ENCODE measurements at regions not wholly inside any gene's neighbourhood (a gene's known extent, or its start where the extent isn't known, plus 50 kb on each side); places are given as distances from the start of the nearest gene placed in this dataset.

- no peak overlapping the region for H3K4me3 ChIP-seq (replicated peaks in 1 of 3; ENCODE audit: insufficient read depth in 1 of 3, low read depth in 1 of 3, low read length in 3 of 3)
- no peaks in the 10 kb centered on the region for H3K9me3 ChIP-seq (replicated peaks; ENCODE audit: control insufficient read depth, insufficient read depth, low read length)
- POLR2A ChIA-PET = no interaction called here
- H3K27me3 ChIP-seq (ENCODE audit: control insufficient read depth in 2 of 2, insufficient read depth in 2 of 2, low read length in 2 of 2) = no peaks in the 10 kb centered on the region
- DNase-seq (ENCODE audit: low read depth, low spot score) = no peak
- H3K4me1 ChIP-seq (ENCODE audit: control insufficient read depth, extremely low read depth, insufficient read depth, low read length) = no peaks in the 10 kb centered on the region
- no peak overlapping the region for H3K9ac ChIP-seq (replicated peaks; ENCODE audit: extremely low read depth, insufficient read depth, low read length)
- intact Hi-C loops (cut with micrococcal nuclease) = no loop called here
- no TSS peak for BruUV-seq (replicated peaks)
- no peaks in the 10 kb centered on the region for H4K20me1 ChIP-seq (replicated peaks; ENCODE audit: control insufficient read depth, extremely low read depth, insufficient read depth, low read length)
- H2AFZ ChIP-seq (ENCODE audit: low read depth, low read length) = no peak overlapping the region
- no peak for FAIRE-seq
- no peaks in the 10 kb centered on the region for H3K79me2 ChIP-seq (ENCODE audit: control insufficient read depth, insufficient read depth, low read length)
- dilution Hi-C loops (cut with MboI; ENCODE audit: extremely low pct_ligation_motif_present, low sequenced_read_pairs) = no loop called here
- H3K4me2 ChIP-seq (ENCODE audit: insufficient read depth, low read length) = no peak overlapping the region
- H3K36me3 ChIP-seq (ENCODE audit: control insufficient read depth in 2 of 2, extremely low read depth in 1 of 2, insufficient read depth in 2 of 2, low read length in 2 of 2) = no peaks in the 10 kb centered on the region
- CTCF ChIA-PET = no interaction called here
- TF ChIP-seq POLR2AphosphoS5 (IDR thresholded peaks at IDR 0.05; ENCODE audit: insufficient read depth, low read depth, low read length) (no peak), MYC (IDR thresholded peaks at IDR 0.05; ENCODE audit: low read depth, low read length) (no peak), JUN (IDR thresholded peaks at IDR 0.05; ENCODE audit: borderline replicate concordance, insufficient read depth, insufficient read length, low read depth) (no peak), CTCF (IDR thresholded peaks at IDR 0.05; ENCODE audit: extremely low read depth in 1 of 2, insufficient read depth in 1 of 2, low read depth in 1 of 2, low read length in 2 of 2) (no peak), GATA2 (IDR thresholded peaks at IDR 0.05; ENCODE audit: insufficient read depth, insufficient read length, low read depth, low read length) (no peak), EZH2 (IDR thresholded peaks at IDR 0.05; ENCODE audit: borderline replicate concordance, low read depth, low read length, severe bottlenecking) (no peak), POLR2A (IDR thresholded peaks at IDR 0.05; ENCODE audit: low read depth, low read length) (no peak), MAX (IDR thresholded peaks at IDR 0.05; ENCODE audit: insufficient read depth, insufficient read length) (no peak), FOS (IDR thresholded peaks at IDR 0.05; ENCODE audit: borderline replicate concordance, insufficient read depth, low read length) (no peak)
- H3K9me1 ChIP-seq (replicated peaks; ENCODE audit: control insufficient read depth, extremely low read depth, insufficient read depth, low read length) = no peaks in the 10 kb centered on the region
- H3K27ac ChIP-seq (ENCODE audit: insufficient read depth, low read depth, low read length) = no peak overlapping the region
Measured at GRCh38 chr9:17930071-17930470, 351.2 kb downstream of the SH3GL2 start.
